ENCODE measurements at regions not wholly inside any gene's neighbourhood (a gene's known extent, or its start where the extent isn't known, plus 50 kb on each side); places are given as distances from the start of the nearest gene placed in this dataset.

GRCh38 chr4:149999485-150000074, 78.7 kb upstream of the DCLK2 start:
- TF ChIP-seq CTCF (conservative IDR thresholded peaks at IDR 0.05) = peak; percentile 68
- TF ChIP-seq EZH2 (IDR thresholded peaks at IDR 0.05; ENCODE audit: low read depth) = no peak
